SIG-M5 treated with dmso at 0.1 percent for 504 hours (cell line): ENCODE measurements at regions not wholly inside any gene's neighbourhood (a gene's known extent, or its start where the extent isn't known, plus 50 kb on each side); places are given as distances from the start of the nearest gene placed in this dataset.
A peak's percentile ranks its signal among the peaks of the same experiment; 100 is the strongest.

ENCODE experiments used
- DNase-seq: peaks from one replicate; lab custom pipeline; 2025; ENCODE audit not compliant: unreplicated experiment; lab: John Stamatoyannopoulos, UW

DNA sequence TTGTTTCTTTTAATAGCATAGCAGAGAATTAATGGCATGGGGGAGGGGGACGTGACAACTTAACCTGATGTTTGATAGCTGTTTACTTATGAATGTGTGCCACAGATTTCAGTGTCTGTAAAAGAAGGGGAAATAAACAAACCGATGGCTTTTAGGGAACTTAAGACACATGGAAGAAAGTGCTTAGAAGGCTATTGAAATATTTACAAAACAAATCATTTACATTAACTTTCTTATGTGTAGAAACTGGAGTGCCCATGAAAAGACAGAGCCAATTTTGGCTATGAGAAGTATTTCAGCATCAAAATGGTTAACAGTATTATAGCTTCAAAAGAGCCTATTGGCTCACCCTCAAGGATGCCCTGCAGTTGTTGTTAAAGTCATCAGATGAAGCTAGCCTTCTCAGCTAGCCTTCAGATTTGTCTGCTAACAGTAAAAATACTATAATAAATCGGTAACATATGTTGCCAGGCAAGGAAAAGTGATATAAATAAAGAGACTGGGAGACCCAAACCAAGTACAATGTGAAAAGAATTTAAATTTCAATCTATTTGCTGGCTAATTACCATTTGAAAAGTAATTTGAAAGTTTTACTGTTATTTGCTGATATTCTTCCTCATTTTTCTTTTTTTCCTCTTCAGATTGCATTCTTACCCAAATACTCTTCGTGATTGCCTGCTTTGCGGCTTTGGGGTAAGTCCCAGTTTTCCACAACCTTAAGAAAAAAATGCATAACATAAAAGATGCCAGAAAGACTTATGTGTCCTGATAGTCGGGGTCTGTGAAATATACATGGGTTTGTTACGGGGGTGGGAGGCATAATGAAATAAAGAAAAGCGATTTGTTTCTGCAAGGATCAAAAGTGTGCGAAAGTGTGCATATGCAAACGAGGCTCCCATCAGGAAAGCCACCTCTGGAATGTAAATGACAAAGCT, 256.4 kb downstream of the MEIS1 start:
- DNase-seq, result no peak

DNA sequence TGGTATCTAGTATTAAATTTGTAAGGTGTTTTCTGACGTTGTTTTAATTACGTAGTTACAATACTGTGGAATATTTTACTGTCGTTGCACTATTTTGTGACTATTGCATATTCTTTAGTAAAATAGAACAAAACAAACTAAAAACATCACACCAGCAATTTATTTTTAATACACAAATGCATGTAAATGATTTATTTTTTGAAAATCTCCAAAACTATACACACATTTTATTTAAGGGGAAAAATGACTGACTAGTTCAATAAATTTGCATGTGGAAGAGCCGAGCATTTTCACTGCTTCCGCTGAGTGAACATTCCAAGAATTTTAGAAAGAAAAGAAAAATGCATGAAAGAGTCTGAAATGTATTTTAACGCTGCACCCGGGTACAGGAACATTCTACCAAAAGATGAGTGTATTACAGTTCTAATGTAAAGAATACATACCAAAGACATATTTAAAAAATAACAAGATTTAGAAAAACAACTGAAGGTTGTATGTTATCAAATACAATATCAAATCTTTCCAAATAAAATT, 257.7 kb downstream of the MEIS1 start:
- DNase-seq, result no peak

DNA sequence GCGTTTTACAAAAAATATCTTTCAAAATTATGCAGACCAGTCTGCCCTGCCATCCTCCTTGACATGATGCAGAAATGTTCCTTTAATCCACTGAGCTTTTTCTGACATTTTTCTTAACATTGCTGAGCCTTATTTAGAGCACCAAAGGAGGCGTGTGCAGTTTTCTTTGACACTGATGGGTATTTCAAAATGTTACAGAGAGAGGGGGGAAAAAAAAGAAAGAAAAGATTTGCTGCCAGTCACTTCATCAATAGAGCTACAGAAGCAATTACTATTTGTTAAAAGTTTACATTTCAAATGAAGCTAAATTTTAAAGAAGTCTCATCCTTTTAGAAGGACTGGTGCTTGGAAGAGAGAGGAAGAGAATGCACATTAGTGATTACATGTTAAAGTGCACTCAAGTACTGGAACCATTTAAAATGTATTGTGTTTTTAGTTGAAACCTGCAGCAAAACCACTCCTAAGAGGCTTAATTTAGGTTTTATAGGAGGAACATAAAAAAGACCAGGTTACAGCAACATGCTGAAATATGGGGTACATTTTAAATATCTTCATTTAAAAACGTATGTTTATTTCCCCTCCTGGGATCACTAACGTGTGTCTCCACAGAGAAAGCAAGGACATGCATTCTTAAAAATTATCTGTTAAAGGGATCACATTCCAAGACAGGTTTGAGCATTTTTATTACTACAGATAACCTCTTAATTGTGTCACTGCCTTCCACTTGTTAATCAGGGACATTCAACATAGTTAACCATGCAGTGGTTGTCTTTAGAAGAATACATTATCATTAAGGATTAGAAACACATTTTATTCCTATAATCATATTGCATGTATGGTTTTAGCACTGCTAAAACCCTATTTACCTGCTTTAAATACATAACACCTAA, 258.4 kb downstream of the MEIS1 start:
- DNase-seq, result no peak

DNA sequence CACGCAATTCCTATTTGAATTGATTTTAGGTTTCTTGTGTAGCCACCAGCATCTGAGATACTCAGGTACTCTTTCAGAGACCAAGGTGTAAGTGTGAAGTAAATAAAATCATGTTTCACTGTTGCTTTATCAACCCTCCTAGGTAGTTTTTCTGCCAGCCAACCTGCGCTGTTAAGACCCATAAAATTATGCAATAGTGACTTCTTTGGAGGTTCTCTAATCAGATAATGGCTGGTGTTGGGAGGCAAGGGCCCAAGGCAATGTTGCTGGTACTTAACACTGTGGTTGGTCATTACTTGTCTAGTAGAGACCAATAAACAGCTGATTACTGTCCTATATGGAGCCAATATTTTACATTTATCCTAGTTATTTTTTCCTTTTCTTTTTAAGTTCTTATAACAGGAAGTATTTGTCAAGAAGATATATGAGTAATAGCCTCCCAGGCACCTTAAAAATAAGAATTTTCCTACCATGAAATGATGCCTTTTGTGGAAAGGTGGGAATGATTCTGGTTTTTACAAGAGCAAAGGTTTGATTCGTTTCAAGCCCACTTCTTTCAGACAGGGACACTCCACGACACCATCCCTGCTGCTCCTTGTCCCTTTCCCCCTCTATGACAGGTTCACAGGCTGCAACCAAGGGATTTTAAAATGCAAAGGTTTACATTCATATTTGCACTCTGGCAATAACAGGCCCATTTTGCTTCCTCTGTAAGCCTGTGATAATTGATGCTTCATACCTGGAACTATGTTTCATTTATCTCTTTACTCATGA, 259.3 kb downstream of the MEIS1 start:
- DNase-seq, result no peak

DNA sequence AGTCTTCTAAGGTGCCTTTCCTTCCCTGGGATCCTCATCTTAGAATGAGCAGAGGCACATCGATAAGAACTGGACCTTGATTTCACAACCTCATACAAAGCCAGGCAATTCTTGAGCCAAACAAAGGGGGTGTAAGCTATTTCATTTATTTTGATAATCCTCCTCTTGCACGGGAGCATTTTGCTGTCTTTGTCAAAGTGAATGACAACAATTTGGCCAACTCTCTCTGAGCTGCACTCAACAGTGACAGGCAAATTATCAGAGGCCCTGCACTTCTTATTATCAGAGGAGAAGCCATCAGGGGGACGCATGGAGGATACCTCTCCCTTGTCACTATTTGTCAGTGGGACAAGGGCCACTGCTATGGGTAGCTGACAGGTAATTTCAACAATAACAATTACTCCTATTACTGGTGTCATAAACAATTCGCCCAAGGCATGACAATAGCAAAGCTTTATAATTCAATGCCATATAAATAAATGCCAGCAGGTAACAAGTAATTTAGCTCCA, 260.4 kb downstream of the MEIS1 start:
- DNase-seq, result no peak

DNA sequence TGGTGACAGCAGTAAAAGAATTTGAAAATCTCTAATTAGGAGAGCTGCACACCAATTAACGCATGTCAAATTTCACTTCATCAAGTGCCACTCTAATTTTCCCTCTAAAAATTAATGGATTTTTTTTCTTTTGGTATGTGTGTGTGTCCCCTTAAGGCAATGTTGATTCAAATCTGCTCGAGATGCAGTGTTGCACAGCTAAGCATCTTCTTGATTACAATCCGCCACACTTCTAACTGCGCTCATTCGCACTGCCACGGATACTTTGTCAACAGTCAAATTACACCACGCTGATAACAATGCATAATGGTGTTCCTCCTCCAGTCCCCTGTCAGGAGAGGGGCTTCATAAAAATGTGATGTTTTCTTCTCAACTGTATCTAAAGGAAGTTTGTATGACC, 261.4 kb downstream of the MEIS1 start:
- DNase-seq, result no peak

DNA sequence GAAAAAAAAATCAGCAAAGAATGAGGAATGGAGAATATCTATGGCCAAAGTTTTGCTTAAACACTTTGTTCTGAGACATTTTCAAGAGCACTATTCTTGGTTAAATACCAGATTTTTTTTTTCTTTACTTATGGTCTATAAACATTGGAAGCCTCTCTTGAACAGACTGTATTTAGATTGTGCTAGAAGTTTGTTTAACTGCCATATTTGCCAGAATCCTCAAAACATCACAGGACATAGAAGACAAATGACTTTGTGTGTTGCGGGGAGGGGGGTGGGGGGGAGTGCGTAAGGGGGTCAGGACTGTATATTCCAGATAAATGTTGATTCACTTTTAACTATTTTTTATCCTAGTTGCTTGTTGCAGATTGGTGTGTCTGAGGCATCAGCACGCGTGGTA, 262.0 kb downstream of the MEIS1 start:
- no peak for DNase-seq

DNA sequence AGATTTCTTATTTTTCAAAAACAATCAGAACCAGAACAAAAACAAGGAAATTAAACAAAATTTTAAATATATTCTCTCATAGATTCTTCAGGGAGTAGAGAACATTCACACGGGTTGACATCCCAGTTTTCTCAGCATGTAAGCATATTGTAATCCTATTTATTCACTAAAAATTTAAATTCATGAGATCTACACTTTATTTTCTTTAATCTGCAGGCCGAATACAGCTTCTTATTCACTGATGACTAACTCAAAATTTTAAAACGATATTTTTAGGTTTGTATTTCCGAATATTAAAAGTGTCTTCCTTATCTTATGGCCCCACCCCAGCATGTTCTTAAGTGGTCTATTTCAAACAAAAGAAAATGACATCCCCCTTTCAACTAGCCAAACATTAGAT, 262.4 kb downstream of the MEIS1 start:
- DNase-seq, result no peak

DNA sequence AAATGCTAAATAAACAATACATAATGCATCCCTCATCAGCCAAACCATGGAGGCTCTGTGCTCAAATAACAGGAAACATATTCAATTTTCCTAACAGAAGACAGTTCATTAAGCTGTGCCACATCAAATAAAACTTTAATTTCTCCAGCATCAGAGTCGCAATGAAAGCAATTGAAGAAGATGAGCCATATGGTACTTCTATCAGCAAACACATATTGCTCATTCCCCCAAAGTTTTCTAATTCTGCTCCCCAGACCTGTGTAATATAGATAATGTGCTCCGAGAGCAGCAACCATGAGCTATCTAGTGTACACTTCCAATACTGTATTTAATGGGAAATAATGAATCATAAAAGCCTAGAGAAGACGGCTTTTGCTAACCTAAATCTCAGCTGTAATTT, 263.2 kb downstream of the MEIS1 start:
- no peak for DNase-seq

DNA sequence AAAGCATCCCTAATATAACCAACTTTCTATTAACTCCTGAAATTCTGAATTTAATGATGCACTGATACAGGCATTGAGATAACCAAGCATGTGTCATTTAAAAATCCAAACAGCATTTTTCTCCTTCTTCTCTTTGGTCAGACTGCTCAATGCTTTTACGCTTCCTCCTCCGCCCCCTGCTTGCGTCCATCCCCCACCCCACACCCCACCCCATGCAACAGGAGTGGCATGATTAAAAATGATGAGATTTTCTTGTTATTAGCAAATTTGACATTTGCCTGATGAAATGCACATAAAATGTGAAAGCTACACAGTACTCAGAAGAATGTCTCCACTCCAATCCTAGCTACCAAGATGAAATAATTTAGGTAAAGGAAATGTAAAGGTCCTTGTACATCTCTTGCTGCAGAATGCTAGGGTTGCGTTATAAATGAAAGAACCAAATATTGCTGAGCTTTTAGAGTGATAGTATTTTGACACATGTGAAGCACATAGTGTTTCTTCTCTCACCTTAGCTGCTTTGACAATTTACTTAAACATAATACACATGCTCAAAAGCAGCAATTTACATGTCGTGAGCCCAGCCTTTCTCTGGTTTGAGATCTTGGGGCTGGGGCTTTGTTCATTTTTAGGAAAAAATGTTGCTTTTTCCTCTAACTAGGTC, 263.8 kb downstream of the MEIS1 start:
- no peak for DNase-seq

DNA sequence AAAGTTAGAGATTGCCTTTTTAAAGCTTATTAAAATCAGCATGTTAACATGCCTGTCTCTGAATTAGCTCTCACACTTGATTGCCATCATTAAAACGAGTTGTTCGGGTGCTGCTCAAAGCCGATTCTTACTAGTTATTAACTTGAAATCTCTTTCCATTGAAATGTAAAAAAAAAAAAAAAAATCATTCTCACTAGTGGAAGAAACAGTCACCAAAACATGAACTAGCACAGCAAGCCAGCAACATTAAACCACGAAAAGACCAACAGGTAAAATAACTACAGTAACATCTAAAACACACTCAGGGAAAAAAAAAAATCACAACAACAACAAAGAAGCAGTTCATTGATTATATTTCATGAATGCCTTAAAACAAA, 264.5 kb downstream of the MEIS1 start:
- DNase-seq, result no peak

DNA sequence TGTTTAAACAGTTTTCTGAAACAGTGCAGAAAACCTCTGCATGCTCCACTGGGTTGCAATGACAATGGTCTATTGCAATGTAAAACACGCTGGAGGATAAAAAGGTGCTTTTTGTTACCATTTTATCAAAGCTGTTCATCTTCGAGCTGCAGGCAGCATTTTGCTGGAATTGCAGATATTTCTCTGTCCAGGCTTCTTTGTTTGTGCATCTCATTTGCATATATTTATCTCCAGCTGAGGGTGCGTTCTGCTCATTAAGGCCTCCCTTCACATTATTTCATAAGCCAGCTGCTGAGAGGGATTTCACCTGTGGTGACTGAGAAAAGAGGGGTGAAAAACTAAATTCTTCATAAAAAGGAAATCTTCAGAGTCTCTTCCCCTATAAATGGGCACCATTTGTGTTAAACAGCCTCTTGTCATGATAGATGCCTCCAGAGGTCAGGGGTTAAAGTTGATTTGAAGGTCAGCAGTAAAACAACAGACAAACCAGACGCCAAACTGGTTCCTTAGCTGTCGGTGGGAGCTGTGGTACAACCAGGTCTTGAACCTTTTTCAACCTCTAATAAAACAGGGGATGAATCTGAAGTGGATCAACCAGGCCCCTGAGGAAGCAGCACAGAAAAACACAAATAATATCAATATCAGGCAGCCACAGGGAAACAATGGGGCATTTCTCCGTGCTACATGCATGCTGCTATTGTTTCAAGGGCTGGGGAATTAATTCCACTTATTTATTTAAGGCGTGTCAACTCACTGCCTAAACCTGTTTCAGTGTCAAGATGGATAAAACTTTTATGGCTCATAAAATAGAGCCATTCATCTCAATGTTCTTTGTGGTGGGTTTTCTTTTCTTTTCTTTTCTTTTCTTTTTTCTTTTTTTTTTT, 265.1 kb downstream of the MEIS1 start:
- DNase-seq, result peak; percentile 4

DNA sequence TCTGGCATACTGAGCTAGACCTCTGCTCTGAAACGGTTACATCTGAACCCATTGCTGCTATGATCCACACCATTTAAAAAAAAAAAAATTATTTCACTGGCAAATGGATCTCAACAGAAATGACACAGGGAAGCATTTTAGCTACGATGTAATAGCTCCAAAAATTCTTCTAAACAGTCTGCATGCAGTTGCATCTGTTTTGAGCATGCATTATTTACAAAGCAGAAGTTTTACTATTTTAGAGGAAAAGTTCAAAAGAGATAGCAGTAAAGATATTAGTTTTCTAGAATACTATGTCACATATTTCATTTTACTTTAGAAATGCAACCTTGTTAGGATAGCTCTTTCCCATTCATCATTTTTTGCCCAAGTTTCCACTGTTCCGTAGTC, 265.7 kb downstream of the MEIS1 start:
- no peak for DNase-seq

DNA sequence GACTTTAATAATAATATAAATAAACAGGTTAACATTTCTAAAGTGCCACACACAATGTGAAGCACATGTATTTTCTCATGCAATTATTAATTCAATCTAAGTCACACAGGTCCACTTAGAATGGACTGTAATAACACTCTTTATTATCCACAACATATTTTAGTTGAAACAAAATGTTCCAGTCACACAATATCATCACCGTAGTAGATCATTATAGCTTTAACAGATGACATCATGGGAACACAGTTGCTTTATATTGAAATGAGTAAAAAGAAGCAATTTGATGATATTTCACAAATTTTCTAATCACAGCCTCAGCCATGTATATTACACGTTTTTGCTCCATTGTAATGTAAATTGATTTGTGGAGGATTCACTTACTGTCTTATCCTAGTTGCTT, 266.3 kb downstream of the MEIS1 start:
- DNase-seq, result no peak

DNA sequence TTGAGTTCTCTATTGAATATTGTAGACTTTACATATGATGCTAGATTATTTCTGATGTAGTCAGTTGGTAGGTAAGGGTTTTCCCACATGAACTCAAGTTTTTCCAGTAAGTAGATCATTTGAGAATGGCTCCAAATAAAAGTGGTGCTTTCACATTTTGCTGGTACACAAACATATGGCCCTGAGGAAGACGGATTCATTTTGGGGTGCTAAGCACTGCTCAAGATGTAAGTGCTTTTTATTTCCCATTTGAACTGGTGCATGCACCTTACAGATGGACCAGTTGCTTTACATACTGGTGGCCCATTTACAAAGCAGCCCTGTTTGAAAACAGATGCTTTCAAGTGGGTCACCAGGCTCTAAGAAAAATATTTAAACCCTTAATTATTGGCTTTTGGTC, 266.7 kb downstream of the MEIS1 start:
- DNase-seq, result no peak

DNA sequence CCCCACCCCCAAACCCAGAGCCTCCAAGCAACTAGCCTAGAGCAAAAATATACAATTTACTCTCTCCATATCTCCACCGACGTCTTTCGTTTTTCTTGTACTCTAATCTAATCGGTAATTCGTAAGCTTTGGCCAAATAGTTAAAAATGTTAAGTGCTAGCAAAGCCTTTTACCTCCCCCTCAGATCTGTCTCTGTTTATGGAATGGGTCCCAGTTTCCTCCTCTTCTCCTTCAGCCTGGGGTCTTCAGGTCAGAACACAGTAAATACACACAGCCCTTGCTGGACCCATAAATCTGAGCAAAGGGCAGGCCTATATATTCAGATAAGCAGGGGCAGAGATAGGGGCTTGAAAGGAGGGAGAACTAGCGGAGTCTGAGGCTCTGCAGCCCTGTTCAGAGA, 267.4 kb downstream of the MEIS1 start:
- no peak for DNase-seq

DNA sequence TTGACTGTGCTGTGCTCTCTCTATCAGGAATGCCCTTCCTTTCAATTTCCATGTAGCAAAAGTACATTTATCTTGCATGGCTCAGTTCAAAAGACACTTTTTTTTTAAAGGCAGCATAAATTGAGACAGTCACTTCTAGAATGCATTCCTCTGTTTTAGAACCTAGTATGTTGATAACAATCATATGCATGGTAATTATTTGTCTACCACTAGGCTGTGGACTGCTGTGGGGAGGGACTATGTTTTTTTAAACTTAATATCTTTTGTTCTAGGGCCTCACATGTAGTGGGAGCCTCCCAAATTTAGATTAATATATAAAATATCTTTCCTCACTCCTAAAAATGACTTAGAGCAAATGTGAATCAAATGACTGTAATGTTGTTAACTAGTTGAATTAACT, 269.9 kb downstream of the MEIS1 start:
- no peak for DNase-seq

DNA sequence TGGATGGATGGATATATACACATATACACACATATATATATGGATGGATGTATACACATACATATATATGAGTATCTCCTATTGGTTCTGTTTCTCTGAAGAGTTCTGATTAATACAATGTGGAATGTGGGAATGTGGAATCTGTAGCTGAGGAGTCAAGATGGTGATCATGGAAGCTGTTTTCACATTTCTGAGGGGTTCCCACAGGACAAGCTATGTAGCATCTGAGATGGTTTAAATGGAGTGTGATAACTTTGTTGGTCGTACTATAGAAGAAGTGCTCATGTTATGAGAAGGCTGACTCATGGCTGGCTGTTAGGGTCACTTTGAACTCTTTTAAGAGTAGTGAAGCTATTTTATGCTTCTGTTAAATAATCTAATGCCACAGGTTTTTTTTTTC, 279.7 kb downstream of the MEIS1 start:
- no peak for DNase-seq

DNA sequence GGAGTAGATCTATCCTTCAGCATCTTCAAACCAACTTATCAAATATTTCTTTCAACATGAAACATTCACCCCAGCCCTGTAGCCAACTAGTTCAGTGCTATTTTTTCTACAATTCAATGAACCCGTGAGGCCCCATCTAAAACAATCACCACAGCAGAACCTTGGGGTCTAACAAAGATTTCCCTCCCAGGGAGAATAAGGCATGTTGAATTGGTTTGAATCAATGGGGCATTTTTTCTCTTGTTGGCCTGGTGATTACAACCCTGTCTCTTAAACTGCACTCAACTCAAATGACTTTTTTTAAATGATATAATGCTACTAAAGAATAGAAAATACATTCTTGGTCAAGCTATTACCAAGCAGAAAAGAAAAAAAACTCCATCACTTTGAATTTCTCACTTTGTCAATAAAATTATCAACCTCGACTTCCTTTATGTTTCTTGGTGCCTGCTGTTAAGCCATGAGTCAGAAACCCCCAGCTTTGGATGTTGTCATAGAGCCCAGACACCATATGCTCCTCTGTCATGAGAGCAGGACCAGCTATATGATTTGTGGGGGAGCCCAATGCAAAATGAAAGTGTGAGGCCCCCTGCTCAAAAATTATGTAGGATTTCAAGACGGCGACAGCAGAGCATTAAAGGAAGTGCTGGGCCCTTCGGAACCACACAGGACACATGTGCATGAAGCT, 282.4 kb downstream of the MEIS1 start:
- DNase-seq, result no peak
